NCI-H446 (cell line): ENCODE measurements at regions not wholly inside any gene's neighbourhood (a gene's known extent, or its start where the extent isn't known, plus 50 kb on each side); places are given as distances from the start of the nearest gene placed in this dataset.

Experiments
- DNase-seq, 2 experiments: peaks; one replicate each; lab custom pipeline; 2025; lab: John Stamatoyannopoulos, UW

DNA sequence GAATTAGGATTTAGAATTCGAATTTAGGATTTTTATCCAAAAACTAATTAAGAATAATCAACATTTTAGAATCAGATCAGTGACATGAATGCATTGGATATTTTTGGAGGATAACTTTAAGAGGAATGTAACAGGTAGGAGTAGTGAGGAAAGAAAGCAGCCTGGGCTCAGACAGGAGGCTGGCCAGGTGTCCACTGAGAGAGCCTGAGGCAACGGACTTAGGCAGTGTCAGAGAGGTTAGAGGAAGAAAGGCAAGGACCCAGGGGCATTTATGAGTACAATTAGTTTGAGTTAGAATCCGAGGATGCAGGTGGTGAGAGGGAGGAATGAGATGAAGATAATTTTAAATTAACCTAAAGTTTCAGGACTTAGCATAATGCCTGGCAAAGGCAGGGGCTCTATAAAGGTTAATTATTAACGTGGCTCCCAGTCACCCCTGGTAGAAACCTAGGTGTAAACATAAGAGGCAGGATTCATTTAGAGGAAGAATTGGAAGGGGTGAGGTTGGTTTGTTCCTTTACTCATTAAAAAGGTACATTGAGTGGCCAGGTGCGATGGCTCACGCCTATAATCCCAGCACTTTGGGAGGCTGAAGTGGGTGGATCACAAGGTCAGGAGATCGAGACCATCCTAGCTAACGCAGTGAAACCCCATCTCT is 507.1 kb downstream of the TMEM182 start:
- no peak for DNase-seq

DNA sequence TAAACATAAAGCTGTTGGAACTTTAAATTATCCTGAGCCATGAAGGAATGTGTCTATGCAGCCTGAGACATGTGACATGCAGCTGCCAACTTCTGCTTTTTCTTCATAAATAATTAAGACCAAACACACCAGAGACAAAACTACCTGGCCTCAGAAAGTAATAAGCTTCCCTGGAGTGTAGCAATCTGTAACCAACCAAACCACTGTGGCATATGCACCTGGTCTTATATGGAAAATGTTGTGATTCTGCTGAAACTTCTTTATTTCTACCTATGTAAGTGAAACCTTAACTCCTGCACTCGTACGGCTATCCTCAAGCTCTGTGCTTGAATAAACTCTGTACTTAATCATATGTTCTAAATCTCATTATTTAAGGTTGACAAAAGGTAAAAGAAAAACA is 515.0 kb downstream of the TMEM182 start:
- DNase-seq: no peak

- no peak for DNase-seq
Observed at GRCh38 chr2:103284750-103285149, 522.9 kb downstream of the TMEM182 start.

GRCh38 chr2:103285354-103285753 is 523.5 kb downstream of the TMEM182 start:
- DNase-seq: no peak

GRCh38 chr2:103287746-103288145 is 525.9 kb downstream of the TMEM182 start:
- DNase-seq: no peak

DNA sequence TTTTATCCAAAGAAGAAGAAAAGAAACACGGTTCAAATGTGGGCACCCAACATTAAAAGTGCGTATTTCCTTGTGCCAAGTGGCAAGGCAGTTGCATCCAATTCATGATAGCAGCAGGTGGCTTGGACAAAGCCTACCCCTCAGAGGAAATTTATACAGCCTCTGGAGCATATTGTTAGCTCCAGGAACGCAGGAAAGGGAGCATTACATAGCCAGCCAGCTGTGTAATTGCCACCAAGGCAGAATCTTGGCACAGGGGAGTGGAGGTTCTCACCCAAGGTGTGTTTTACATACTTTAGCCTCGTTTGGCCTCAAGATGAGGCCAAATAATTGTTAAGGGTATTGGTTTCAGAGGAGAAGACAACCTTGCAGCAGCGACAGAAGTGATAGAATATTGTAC is 526.9 kb downstream of the TMEM182 start:
- DNase-seq: peak in 1 of 2 experiments; percentile 32

- DNase-seq: peak; percentile 9 to 65
Observed at GRCh38 chr2:103289105-103289725, 527.4 kb downstream of the TMEM182 start.

DNA sequence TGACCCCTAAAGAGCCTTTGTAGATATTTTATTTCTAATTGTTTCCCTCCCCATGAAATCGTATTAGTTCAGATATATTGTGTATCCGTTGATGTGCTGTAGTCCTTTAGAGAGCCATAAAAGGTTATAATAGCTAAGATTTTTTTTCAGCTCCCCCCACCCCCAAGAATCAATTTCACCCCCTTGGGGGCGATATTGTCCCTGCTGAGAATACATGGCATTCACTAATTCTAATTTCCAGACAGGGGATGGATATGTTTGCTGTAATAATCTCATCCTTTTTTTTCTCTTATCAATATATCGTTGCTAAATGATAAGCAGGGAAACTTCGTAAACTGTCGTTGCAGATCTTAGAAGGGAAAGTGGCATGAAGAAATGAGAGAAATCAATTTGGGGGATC is 530.7 kb downstream of the TMEM182 start:
- DNase-seq: peak in 1 of 2 experiments; percentile 14

- no peak for DNase-seq
Observed at GRCh38 chr2:103293067-103293741, 531.4 kb downstream of the TMEM182 start.

DNA sequence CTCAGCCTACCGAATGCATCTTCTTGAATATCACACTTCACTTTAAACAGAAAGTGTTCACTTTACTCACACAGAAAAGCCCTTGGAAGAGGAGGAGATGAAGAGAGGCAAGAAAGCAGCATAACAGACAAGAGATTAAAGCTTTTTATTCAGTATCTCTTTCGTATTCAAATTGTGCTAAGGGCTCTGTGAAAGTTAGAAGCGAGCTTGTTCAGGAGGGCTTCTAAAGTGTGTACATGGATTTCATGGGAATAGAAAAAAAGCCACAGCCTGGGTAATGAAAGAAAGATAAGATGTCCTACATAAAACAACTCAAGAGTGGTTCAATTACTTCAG is 531.9 kb downstream of the TMEM182 start:
- DNase-seq: no peak

DNA sequence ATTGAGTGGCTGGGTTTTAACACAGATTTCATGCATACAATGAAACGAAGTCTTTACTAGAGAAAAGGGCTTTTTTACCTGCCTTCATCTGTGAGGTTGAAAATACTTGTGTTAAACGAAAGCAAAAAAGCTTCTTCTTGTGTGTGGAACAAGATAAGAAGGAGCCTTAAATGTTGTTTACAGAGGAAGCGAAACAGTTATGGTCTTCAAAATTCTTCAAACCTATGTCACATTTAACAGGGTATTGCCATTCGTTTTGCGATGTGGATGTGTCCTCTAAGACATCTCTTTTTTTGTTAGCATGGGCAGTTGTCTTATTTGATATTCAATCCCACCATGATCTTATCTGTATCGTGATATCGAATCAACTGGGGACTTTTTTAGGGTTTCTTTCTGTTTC is 532.6 kb downstream of the TMEM182 start:
- DNase-seq: no peak

DNA sequence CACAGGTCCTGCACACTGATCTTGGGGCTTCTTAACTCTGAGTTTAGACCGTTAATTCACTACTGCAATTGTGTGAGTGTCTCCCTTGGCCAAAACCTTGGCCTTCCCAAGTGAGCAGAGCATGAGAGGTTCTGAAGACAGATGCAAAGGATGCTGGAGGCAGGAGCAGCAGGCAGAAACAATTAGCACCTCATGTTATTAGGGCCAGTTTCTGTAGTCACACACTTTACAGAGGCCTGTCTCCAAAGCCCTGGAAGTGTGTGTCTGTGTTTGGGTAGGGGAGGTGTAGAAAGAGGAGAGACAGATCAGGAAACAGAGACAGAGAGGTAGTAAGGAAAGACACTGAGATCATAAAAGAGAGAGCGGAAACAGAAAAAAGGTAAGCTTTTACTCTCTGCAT is 533.8 kb downstream of the TMEM182 start:
- no peak for DNase-seq

DNA sequence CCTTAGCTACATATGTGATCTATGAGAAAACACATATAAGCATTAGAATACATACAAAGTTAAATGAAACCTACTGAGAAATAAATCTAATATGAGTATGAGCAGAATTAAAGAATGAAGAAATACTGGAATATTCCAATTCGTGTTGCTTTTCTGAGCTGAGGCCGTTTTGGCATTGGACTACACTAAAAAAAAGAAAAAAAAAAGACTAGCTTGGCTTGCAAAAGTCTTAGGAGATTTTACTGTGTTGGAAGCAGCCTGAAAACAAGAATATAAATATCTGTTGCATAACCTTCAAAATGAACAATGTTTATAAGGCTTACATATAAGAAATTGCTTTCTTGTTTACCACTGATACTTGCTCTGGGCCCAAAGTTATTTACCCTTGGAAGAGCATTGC is 562.8 kb downstream of the TMEM182 start:
- DNase-seq: no peak

- peak in 1 of 2 experiments; percentile 1 for DNase-seq
Observed at GRCh38 chr2:103327386-103327785, 565.6 kb downstream of the TMEM182 start.

DNA sequence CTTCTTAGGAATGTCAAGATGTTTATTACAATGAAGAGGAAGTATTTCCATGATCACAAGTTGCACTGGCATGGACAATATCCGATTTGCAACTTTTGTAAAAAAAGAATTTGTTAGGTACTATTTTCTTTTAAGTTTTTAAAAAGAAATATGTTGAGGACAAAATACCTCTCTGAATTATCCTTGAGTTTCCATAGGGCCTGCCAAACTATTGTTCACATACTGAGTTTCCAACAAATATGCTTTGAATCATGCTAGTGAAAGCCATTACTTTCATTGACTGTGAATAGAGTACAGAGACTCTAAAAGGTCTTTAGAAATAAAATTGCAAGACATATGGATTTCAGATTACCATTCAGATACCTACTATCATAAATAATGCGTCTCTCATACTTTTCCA is 566.1 kb downstream of the TMEM182 start:
- DNase-seq: no peak

- DNase-seq: no peak
Observed at GRCh38 chr2:103335403-103335802, 573.6 kb downstream of the TMEM182 start.

DNA sequence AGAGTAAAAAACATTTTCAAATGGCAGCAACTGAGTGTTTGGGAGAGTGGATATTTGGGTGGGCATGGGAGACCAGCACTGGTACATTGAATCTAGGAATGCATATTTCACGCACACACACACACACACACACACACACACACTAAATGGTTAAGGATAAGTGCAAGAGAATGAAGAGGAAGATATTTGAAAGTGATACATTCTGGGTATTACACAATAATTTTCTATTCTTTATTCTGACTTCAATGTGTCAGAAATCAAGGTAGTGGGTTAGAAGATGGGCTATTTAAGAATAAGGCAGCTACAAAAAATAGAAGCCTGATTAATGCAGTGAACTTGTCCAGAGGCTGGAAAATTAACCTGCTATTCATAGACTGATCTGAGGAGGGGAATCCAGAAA is 577.0 kb downstream of the TMEM182 start:
- no peak for DNase-seq

GRCh38 chr2:103346780-103347179 is 584.9 kb downstream of the TMEM182 start:
- DNase-seq: no peak

- no peak for DNase-seq
Observed at GRCh38 chr2:103353774-103354173, 591.9 kb downstream of the TMEM182 start.

DNA sequence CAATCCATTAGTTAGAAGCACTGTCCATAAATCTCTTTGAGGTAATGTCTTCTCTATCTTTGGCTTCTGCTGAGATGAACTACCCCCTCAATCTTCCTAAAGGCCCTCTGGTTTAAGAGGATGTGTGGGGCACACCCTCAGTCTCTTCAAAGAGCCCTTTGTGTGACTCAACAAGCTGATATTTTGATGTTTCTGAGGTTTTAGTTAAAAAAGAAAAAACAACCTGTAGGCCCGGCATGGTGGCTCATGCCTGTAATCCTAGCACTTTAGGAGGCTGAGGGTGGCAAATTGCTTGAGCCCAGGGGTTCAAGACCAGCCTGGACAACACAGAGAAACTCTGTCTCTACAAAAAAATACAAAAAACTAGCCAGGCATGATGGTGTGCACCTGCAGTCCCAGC is 593.5 kb downstream of the TMEM182 start:
- DNase-seq: no peak

DNA sequence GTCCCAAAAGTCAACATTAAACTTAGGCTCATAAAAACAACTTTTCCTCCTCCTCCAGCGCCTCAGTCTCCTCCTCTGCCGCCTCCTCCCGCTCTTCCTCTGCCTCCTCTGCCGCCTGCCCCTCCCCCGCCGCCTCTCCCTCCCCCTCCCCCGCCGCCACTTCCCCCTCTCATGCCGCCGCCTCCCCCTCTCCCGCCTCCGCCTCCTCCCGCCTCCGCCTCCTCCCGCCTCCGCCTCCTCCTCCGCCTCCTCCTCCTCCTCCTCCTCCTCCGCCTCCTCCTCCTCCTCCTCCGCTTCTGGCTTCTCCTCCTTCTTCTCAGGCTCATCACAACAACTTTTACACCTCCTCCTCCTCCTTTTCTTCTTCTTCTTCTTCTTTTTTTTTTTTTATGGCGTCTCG is 599.9 kb downstream of the TMEM182 start:
- no peak for DNase-seq

GRCh38 chr2:103363639-103364038 is 601.8 kb downstream of the TMEM182 start:
- DNase-seq: no peak

GRCh38 chr2:103364177-103364576 is 602.3 kb downstream of the TMEM182 start:
- DNase-seq: peak; percentile 45 to 72

- no peak for DNase-seq
Observed at GRCh38 chr2:103365071-103365470, 603.2 kb downstream of the TMEM182 start.
